Endothelial cell of umbilical vein (primary cell): ENCODE measurements at regions not wholly inside any gene's neighbourhood (a gene's known extent, or its start where the extent isn't known, plus 50 kb on each side); places are given as distances from the start of the nearest gene placed in this dataset.

Source experiments
- BruUV-seq: library from RNA; stranded (reverse); fragments of 400-500 nt; replicated peaks from 2 replicates; lab custom pipeline; 2021; lab: Mats Ljungman, UMichigan
- CTCF ChIA-PET: fragments of 300-600, 350-600 bp; sonication (Branson Sonifier 250); formaldehyde crosslinking; loops from one replicate; lab custom pipeline; 2021; ENCODE audit warnings: antibody characterized with exemption, inconsistent platforms; lab: Charles Lee
- POLR2A ChIA-PET: fragments of 300-600, 350-600 bp; sonication (Branson Sonifier 250); formaldehyde crosslinking; loops from one replicate; lab custom pipeline; 2021; ENCODE audit warnings: antibody characterized with exemption, inconsistent platforms; lab: Charles Lee
- DNase-seq: peaks from one replicate; pipeline ENCODE4 v3.0.0-alpha.2; 2011; ENCODE audit warnings: low read depth, low spot score
- FAIRE-seq: peaks from 2 replicates; lab custom pipeline; 2011; peaks lifted over from hg19 to GRCh38; lab: Jason Lieb, UNC
- H2AFZ ChIP-seq: 2 replicates; pipeline ENCODE4 v1.6.0; 2012; ENCODE audit warnings: low read depth, low read length, control low read depth, inconsistent platforms
- H3K27ac ChIP-seq: 2 replicates; pipeline ENCODE4 v1.5.1; 2011; ENCODE audit warnings: low read depth, mild to moderate bottlenecking, control low read depth, low read length, moderate library complexity; ENCODE audit not compliant: insufficient read depth
- H3K27me3 ChIP-seq, 2 experiments: 2 replicates each; pipeline versions ENCODE4 v1.6.0 to v1.6.1; 2011; ENCODE audit warnings: low read length in 2 of 2, mixed read lengths in 1 of 2; ENCODE audit not compliant: control insufficient read depth in 2 of 2, insufficient read depth in 2 of 2
- H3K36me3 ChIP-seq, 2 experiments: 2 replicates in 1 of 2; 3 replicates in 1 of 2; pipeline ENCODE4 v1.5.1; 2011; ENCODE audit warnings: low read length in 2 of 2, mild to moderate bottlenecking in 1 of 2, moderate library complexity in 1 of 2; ENCODE audit not compliant: control insufficient read depth in 2 of 2, insufficient read depth in 2 of 2; ENCODE audit errors: extremely low read depth in 1 of 2
- H3K4me1 ChIP-seq: 3 replicates; pipeline ENCODE4 v1.5.1; 2011; ENCODE audit warnings: mild to moderate bottlenecking, low read length; ENCODE audit not compliant: control insufficient read depth, insufficient read depth; ENCODE audit errors: extremely low read depth
- H3K4me2 ChIP-seq: 2 replicates; pipeline ENCODE4 v1.6.1; 2011; ENCODE audit warnings: low read length, control low read depth, mixed read lengths; ENCODE audit not compliant: insufficient read depth
- H3K4me3 ChIP-seq, 3 experiments: fragments of 200-600 bp in 1 of 3; sonication (generic), shearing (Covaris generic) in 1 of 3; replicated peaks in 1 of 3; 2 replicates each; pipeline ENCODE4 v1.5.1; 2011 to 2016; ENCODE audit warnings: control low read depth in 3 of 3, low read length in 3 of 3, mild to moderate bottlenecking in 2 of 3, inconsistent platforms in 1 of 3, low read depth in 1 of 3, moderate library complexity in 1 of 3; ENCODE audit not compliant: insufficient read depth in 1 of 3
- H3K79me2 ChIP-seq: 2 replicates; pipeline ENCODE4 v1.6.0; 2012; ENCODE audit warnings: low read length, inconsistent platforms; ENCODE audit not compliant: control insufficient read depth, insufficient read depth
- H3K9ac ChIP-seq: replicated peaks from 2 replicates; pipeline ENCODE3; 2011; ENCODE audit warnings: low read length, control low read depth; ENCODE audit not compliant: insufficient read depth; ENCODE audit errors: extremely low read depth
- H3K9me1 ChIP-seq: replicated peaks from 3 replicates; pipeline ENCODE4 v1.6.0; 2011; ENCODE audit warnings: mild to moderate bottlenecking, low read length; ENCODE audit not compliant: control insufficient read depth, insufficient read depth; ENCODE audit errors: extremely low read depth
- H3K9me3 ChIP-seq: replicated peaks from 2 replicates; pipeline ENCODE4 v1.5.1; 2012; ENCODE audit warnings: low read length, inconsistent platforms; ENCODE audit not compliant: control insufficient read depth, insufficient read depth
- H4K20me1 ChIP-seq: replicated peaks from 2 replicates; pipeline ENCODE3; 2011; ENCODE audit warnings: mild to moderate bottlenecking, low read length; ENCODE audit not compliant: control insufficient read depth, insufficient read depth; ENCODE audit errors: extremely low read depth
- EZH2 ChIP-seq: IDR thresholded peaks from 2 replicates; pipeline ENCODE4 v1.6.1; 2012; ENCODE audit warnings: borderline replicate concordance, low read depth, mild to moderate bottlenecking, moderate library complexity, low read length, inconsistent platforms; ENCODE audit not compliant: severe bottlenecking
- FOS ChIP-seq: IDR thresholded peaks from 2 replicates; pipeline ENCODE4 v1.6.1; 2011; ENCODE audit warnings: mild to moderate bottlenecking, low read length, moderate library complexity, borderline replicate concordance; ENCODE audit not compliant: insufficient read depth
- GATA2 ChIP-seq: IDR thresholded peaks from 2 replicates; pipeline ENCODE4 v1.7.0; 2011; ENCODE audit warnings: low read depth, mild to moderate bottlenecking, moderate library complexity, mixed read lengths, low read length; ENCODE audit not compliant: insufficient read length, insufficient read depth
- JUN ChIP-seq: IDR thresholded peaks from 2 replicates; pipeline ENCODE4 v1.6.1; 2011; ENCODE audit warnings: borderline replicate concordance, low read depth; ENCODE audit not compliant: insufficient read length, insufficient read depth
- MYC ChIP-seq: IDR thresholded peaks from one replicate; pipeline ENCODE4 v1.6.1; 2011; ENCODE audit warnings: mild to moderate bottlenecking, low read depth, low read length
- POLR2A ChIP-seq: IDR thresholded peaks from 2 replicates; pipeline ENCODE4 v1.6.1; 2012; ENCODE audit warnings: low read depth, mild to moderate bottlenecking, control low read depth, low read length
- POLR2AphosphoS5 ChIP-seq: IDR thresholded peaks from 2 replicates; pipeline ENCODE4 v1.6.1; 2012; ENCODE audit warnings: low read depth, mild to moderate bottlenecking, control low read depth, low read length, moderate library complexity; ENCODE audit not compliant: insufficient read depth
- dilution Hi-C: fragments of 300-500 bp; cut with MboI; formaldehyde crosslinking; loops from one replicate; pipeline ENCODE4 v1.15.0; 2019; ENCODE audit warnings: low sequenced_read_pairs; ENCODE audit not compliant: extremely low pct_ligation_motif_present
- intact Hi-C: fragments of 100-400 bp; cut with micrococcal nuclease; formaldehyde crosslinking; loops from one replicate; pipeline ENCODE4 v1.10.0; 2022
- TF ChIP-seq, protein P1 (sequence below), 2 donors: IDR thresholded peaks; 1 replicate in 1 of 2; 2 replicates in 1 of 2; pipeline ENCODE4 v1.5.1; 2011; ENCODE audit warnings: low read length in 2 of 2, mild to moderate bottlenecking in 2 of 2, moderate library complexity in 2 of 2, control low read depth in 1 of 2, inconsistent platforms in 1 of 2, low read depth in 1 of 2; ENCODE audit not compliant: insufficient read depth in 1 of 2; ENCODE audit errors: extremely low read depth in 1 of 2
- TF ChIP-seq, protein P2 (sequence below): IDR thresholded peaks from 2 replicates; pipeline ENCODE4 v1.6.1; 2011; ENCODE audit not compliant: insufficient read depth, insufficient read length

DNA sequence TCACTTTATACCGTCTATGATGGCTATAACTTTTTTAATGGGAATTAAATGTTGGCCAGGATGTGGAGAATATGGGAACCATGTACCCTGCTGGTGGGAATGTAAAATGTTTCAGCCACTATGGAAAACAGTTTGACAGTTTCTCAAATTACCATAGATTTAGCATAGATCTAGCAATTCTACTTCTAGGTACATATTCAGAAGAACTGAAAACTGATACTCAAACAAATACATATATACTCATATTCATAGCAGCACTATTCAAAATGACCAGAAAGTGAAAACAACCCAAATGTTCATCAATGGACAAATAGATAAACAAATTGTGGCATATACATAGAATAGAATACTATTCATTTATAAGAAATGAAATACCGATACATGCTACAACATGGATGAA lies 539.4 kb downstream of the IGSF11 start:
- Histone ChIP-seq H3K79me2 (no peaks in the 10 kb centered on the region), H2AFZ (no peak overlapping the region), H3K4me2 (no peak overlapping the region), H3K9me3 (peaks cover 2% of the 10 kb centered on the region), H4K20me1 (no peaks in the 10 kb centered on the region), H3K9me1 (no peaks in the 10 kb centered on the region), H3K36me3 (no peaks in the 10 kb centered on the region), H3K4me1 (no peaks in the 10 kb centered on the region), H3K9ac (no peak overlapping the region), H3K27ac (no peak overlapping the region), H3K4me3 (no peak overlapping the region), H3K27me3 (no peaks in the 10 kb centered on the region)
- no peak for DNase-seq
- intact Hi-C loops (no loop called here), dilution Hi-C loops (no loop called here)
- ChIA-PET CTCF (no interaction called here), POLR2A (no interaction called here)
- no peak for FAIRE-seq
- BruUV-seq = no TSS peak
- TF ChIP-seq EZH2 (no peak), POLR2AphosphoS5 (no peak), MYC (no peak), POLR2A (no peak), FOS (no peak), JUN (no peak), GATA2 (no peak)
- TF ChIP-seq, protein P1, sequence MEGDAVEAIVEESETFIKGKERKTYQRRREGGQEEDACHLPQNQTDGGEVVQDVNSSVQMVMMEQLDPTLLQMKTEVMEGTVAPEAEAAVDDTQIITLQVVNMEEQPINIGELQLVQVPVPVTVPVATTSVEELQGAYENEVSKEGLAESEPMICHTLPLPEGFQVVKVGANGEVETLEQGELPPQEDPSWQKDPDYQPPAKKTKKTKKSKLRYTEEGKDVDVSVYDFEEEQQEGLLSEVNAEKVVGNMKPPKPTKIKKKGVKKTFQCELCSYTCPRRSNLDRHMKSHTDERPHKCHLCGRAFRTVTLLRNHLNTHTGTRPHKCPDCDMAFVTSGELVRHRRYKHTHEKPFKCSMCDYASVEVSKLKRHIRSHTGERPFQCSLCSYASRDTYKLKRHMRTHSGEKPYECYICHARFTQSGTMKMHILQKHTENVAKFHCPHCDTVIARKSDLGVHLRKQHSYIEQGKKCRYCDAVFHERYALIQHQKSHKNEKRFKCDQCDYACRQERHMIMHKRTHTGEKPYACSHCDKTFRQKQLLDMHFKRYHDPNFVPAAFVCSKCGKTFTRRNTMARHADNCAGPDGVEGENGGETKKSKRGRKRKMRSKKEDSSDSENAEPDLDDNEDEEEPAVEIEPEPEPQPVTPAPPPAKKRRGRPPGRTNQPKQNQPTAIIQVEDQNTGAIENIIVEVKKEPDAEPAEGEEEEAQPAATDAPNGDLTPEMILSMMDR (IDR thresholded peaks at IDR 0.05; ENCODE audit: extremely low read depth in 1 of 2, insufficient read depth in 1 of 2, low read depth in 1 of 2, low read length in 2 of 2) = no peak
- TF ChIP-seq, protein P2, sequence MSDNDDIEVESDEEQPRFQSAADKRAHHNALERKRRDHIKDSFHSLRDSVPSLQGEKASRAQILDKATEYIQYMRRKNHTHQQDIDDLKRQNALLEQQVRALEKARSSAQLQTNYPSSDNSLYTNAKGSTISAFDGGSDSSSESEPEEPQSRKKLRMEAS = no peak
